ENCODE measurements at regions not wholly inside any gene's neighbourhood (a gene's known extent, or its start where the extent isn't known, plus 50 kb on each side); places are given as distances from the start of the nearest gene placed in this dataset.

DNA sequence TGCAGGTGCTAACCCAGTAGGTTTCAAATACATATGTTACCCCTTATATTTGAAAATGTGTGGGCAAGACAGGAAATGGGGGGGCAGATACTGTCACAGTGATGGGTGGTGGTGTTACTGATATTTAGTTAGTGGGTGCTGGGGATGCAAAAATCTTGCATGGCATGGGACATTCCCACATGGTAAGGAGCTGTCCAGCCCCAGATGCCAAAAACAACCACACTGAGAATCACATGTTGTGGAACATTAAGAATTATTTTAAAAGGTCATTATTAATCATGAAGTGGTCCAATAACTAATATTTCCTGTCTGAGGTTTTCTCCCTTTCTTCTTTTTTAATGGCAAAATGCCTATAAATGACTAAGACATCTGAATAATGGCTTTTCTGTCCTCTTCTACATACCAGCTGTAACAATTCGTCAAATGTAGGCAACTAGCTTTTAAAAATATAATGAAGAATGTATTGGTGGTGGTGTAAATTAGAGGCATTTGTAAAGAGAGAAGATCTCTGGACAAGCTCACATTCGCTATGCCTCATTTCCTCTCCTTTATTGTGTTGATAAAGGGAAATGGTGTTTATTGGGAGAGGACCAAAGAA, 57.3 kb upstream of the SLC35B3 start:
- no peaks in the 10 kb centered on the region for H3K36me3 ChIP-seq (ENCODE audit: low read depth, low read length)
- no peak overlapping the region for H3K9ac ChIP-seq (ENCODE audit: low read length)
- no peak overlapping the region for H3K4me2 ChIP-seq (ENCODE audit: low read length)
- no peaks in the 10 kb centered on the region for H3K4me1 ChIP-seq (ENCODE audit: insufficient read depth, low read length)
- TF ChIP-seq EZH2 (IDR thresholded peaks at IDR 0.05; ENCODE audit: low read length, unreplicated experiment) (no peak), EZH2phosphoT487 (IDR thresholded peaks at IDR 0.05; ENCODE audit: borderline replicate concordance, low read length) (no peak)
- TF ChIP-seq, protein P1, sequence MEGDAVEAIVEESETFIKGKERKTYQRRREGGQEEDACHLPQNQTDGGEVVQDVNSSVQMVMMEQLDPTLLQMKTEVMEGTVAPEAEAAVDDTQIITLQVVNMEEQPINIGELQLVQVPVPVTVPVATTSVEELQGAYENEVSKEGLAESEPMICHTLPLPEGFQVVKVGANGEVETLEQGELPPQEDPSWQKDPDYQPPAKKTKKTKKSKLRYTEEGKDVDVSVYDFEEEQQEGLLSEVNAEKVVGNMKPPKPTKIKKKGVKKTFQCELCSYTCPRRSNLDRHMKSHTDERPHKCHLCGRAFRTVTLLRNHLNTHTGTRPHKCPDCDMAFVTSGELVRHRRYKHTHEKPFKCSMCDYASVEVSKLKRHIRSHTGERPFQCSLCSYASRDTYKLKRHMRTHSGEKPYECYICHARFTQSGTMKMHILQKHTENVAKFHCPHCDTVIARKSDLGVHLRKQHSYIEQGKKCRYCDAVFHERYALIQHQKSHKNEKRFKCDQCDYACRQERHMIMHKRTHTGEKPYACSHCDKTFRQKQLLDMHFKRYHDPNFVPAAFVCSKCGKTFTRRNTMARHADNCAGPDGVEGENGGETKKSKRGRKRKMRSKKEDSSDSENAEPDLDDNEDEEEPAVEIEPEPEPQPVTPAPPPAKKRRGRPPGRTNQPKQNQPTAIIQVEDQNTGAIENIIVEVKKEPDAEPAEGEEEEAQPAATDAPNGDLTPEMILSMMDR (conservative IDR thresholded peaks at IDR 0.05; ENCODE audit: low read depth, low read length), result no peak
- H3K27me3 ChIP-seq (ENCODE audit: low read length), result no peaks in the 10 kb centered on the region
- no peaks in the 10 kb centered on the region for H4K20me1 ChIP-seq (ENCODE audit: low read length)
- no peaks in the 10 kb centered on the region for H3K79me2 ChIP-seq (ENCODE audit: low read length)
- no peaks in the 10 kb centered on the region for H3F3A ChIP-seq (ENCODE audit: low read length, unreplicated experiment)
- no peak overlapping the region for H2AFZ ChIP-seq (ENCODE audit: low read length)
- ChIA-PET POLR2A (ENCODE audit: unreplicated experiment) (no interaction called here), CTCF (interaction anchor here (0.8 kb wide), 1 partner anchor 11 kb away, joined by 3 read pairs; no protein-coding TSS in a partner anchor)
- BruUV-seq (replicated peaks), result no TSS peak
- no peaks in the 10 kb centered on the region for H3K9me3 ChIP-seq (ENCODE audit: low read length)
- ATAC-seq, result no peak; the same call in 1 of the 2 replicates
- DNase-seq, result no peak
- H3K27ac ChIP-seq (ENCODE audit: low read length), result no peak overlapping the region
- H3K9me2 ChIP-seq (replicated peaks; ENCODE audit: low read length), result no peaks in the 10 kb centered on the region
- intact Hi-C loops (cut with micrococcal nuclease), result no loop called here
- no peak overlapping the region for H3K4me3 ChIP-seq (ENCODE audit: low read length)

Data from PC-3 (cell line).